Adrenal gland (tissue), 5 donors: ENCODE measurements at regions not wholly inside any gene's neighbourhood (a gene's known extent, or its start where the extent isn't known, plus 50 kb on each side); places are given as distances from the start of the nearest gene placed in this dataset.

Source experiments
- POLR2A ChIP-seq, 2 donors: fragments of 450-650 bp; IDR thresholded peaks; one replicate each; pipeline ENCODE4 v1.6.1; 2017; ENCODE audit warnings: antibody characterized with exemption in 2 of 2, mild to moderate bottlenecking in 2 of 2, moderate library complexity in 1 of 2
- TF ChIP-seq, protein P1 (sequence below), 6 experiments: fragments of 450-650 bp in 4 of 6; fragments of 200-600 bp in 2 of 6; sonication (generic) in 1 of 6; IDR thresholded peaks; 1 replicate in 5 of 6; 2 replicates in 1 of 6; pipeline versions ENCODE4 v1.5.1 to v1.8.0; 2016 to 2021; ENCODE audit warnings: antibody characterized with exemption in 6 of 6, mild to moderate bottlenecking in 2 of 6, moderate library complexity in 1 of 6
- donor health status: DM: no; HTN: no; CAD: no.

DNA sequence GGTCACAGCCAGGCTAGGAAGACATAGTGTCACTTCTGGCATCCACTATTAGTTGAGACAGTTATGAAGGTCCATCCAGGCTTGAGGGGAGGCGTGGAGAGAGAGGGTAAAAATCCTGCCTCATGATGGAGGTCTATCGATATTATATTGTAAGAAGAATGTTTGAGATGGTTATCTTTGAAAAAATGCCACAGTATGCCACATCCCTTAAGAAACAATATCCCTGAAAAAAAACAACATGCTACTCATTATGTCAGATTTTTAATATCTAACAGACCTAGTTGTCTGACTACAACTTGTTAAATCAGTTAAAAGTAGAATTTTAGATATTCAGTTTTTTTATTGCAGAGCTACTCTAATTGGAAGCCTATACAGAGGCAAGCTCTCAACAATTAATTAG is 121.7 kb upstream of the SLC5A12 start:
- TF ChIP-seq, protein P1, sequence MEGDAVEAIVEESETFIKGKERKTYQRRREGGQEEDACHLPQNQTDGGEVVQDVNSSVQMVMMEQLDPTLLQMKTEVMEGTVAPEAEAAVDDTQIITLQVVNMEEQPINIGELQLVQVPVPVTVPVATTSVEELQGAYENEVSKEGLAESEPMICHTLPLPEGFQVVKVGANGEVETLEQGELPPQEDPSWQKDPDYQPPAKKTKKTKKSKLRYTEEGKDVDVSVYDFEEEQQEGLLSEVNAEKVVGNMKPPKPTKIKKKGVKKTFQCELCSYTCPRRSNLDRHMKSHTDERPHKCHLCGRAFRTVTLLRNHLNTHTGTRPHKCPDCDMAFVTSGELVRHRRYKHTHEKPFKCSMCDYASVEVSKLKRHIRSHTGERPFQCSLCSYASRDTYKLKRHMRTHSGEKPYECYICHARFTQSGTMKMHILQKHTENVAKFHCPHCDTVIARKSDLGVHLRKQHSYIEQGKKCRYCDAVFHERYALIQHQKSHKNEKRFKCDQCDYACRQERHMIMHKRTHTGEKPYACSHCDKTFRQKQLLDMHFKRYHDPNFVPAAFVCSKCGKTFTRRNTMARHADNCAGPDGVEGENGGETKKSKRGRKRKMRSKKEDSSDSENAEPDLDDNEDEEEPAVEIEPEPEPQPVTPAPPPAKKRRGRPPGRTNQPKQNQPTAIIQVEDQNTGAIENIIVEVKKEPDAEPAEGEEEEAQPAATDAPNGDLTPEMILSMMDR (IDR thresholded peaks at IDR 0.05) = no peak
- no peak for TF ChIP-seq POLR2A (IDR thresholded peaks at IDR 0.05)
